T47D (cell line): ENCODE measurements at regions not wholly inside any gene's neighbourhood (a gene's known extent, or its start where the extent isn't known, plus 50 kb on each side); places are given as distances from the start of the nearest gene placed in this dataset.

Experiments used
- DNase-seq, 2 experiments: peaks; one replicate each; pipeline versions ENCODE4 v3.0.0 to v3.0.0-alpha.2; 2011 to 2012; ENCODE audit warnings: low read depth in 1 of 2, low spot score in 1 of 2
- JUND ChIP-seq: IDR thresholded peaks from 2 replicates; pipeline ENCODE4 v1.6.1; 2012; ENCODE audit warnings: low read depth
- in situ Hi-C: cut with HindIII; loops from 2 replicates; pipeline ENCODE4 v1.10.0; 2016; ENCODE audit warnings: low sequenced_read_pairs, low pct_unique_long_range_greater_than_20kb

- TF ChIP-seq JUND = no peak
- in situ Hi-C loops = no loop called here
- no peak for DNase-seq
Measured at GRCh38 chr3:148646126-148646665, 51.5 kb upstream of the AGTR1 start.
